ENCODE measurements at regions not wholly inside any gene's neighbourhood (a gene's known extent, or its start where the extent isn't known, plus 50 kb on each side); places are given as distances from the start of the nearest gene placed in this dataset.
"Not testable (repeated sequence)": the region's sequence is repeated elsewhere in the genome, so short reads cannot be mapped to it uniquely, and the experiment has no call there.

DNA sequence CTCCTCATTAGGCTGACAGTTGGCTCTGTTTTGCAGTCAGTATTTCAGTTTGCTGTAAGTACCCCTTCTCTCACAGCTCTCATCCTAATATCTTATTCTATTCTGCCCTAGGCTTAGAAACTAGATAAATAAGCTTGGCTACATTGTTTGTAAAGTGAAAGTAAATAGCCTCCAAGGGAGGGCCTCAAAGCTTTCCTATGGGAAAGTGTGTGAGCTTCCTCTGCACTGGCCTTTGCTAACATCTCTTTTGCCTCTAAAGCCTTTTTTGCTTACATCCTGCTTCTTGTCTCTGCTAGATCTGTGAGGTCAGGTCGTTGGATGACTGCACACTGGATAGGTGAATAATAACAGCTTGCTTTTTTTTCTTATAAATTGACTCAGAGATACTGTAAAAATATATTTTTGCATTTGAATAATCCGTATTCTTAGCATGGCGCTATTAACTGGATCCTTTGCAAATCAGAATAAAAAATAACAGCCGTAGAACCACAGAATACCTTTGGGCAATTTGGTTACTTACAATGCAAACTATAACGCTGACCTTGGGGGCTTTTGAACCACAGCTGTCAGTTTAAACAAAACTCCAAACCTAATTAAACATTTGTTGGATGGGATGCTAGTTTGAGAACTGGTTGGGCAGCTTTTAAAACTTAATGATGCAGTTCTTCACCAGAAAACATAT lies 55.1 kb downstream of the TTC6 start:
- DNase-seq, result no peak

GRCh38 chr14:37652042-37652441 lies 56.6 kb downstream of the TTC6 start:
- DNase-seq, result no peak

- DNase-seq, result no peak
These were observed 60.0 kb downstream of the TTC6 start for GRCh38 chr14:37655418-37655817.

DNA sequence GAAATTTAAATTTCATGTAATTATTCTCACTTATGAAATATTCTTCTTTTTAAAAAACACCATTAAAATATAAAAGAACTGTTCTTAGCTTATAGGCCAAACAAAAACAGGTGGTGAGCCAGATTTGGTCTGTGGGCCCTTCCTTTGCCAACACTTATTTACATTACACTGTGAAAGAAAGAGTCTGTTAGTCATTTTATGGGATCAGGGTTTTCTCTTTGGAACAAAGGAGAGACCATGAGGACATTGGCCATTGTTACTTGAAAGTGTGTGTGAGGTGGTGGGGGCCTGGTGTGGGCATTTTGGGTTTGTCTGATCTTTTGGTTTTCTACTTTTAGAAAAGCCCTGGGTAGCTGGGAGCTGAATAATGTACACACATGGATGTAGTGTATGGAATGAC lies 62.7 kb downstream of the TTC6 start:
- DNase-seq, result no peak

DNA sequence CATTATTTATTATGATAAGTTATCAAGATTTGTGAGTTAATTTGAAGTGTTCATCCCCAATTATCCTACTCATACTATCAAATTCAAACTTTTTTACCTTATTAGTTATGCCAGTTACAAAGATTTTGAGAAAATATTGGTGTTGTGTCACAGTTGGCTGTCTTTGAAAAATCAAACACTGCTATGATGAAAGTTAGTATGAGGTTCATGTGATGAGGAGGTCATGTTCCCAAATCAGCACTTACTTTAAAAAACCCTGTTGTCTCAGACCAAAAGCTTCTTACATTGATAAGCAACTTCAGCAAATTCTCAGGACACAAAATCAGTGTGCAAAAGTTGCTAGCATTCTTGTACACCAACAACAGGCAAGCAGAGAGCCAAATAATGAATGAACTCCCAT lies 68.1 kb downstream of the TTC6 start:
- no peak for DNase-seq

DNA sequence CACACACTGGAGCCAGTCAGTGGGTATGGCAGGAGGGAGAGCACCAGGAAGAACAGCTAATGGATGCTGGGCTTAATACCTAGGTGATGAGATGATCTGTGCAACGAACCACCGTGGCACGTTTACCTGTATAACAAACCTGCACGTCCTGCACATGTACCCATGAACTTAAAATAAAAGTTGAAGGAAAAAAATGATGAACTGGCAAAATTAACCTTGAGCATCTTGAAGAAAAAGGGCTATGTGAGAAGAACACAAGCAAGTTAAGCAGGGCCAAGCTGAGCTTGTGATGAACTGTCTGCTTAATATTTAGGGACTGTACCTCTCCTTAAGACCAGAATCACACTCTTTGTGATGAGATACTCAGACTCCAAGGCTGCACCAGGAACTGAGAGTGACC lies 70.0 kb downstream of the TTC6 start:
- no peak for DNase-seq

DNA sequence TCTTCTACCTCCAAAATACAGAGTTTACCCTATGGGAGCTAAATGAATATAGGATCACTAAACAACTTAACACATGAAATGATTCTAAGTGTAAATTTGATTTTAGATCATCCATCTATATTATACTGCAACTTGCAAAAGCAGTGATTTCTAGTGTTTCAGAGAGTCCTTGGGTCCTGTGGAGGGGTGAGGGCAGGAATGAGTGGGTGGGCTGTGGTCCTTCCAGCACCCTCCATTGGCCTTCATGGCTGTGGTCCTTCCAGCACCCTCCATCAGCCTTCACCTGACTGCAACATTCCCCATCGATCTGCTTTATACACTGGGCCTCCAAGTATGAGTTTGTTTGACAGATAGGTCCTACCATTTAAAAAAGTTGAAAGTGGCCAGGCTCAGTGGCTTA lies 70.5 kb downstream of the TTC6 start:
- no peak for DNase-seq

- DNase-seq, result no peak
These were observed 73.2 kb downstream of the TTC6 start for GRCh38 chr14:37668646-37669045.

DNA sequence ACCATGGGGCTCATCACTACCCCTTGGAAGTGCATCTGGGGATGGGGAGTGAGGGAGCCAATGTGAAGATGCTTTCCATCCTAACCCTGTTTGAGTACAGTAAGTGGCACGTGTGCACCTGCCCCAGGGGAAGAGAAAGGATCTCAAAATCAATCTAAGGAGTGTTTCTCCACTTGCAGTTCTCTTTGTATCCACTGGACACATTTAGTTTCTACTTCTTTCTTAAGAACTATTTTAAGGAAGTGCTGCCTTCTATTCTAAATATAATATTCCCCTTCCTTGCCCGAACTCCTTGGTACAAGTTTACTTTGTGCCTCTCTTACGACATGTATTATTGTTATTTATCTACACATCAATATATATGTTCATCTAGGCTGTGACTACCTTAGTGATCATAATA lies 73.8 kb downstream of the TTC6 start:
- DNase-seq, result no peak

GRCh38 chr14:37673439-37673838 lies 78.0 kb downstream of the TTC6 start:
- no peak for DNase-seq

- no peak for DNase-seq
These were observed 83.5 kb downstream of the TTC6 start for GRCh38 chr14:37678916-37679315.

- no peak for DNase-seq
These were observed 86.1 kb downstream of the TTC6 start for GRCh38 chr14:37681486-37681885.

- DNase-seq, result not testable (repeated sequence)
These were observed 97.3 kb downstream of the TTC6 start for GRCh38 chr14:37692680-37693079.

- DNase-seq, result not testable (repeated sequence)
These were observed 98.0 kb downstream of the TTC6 start for GRCh38 chr14:37693420-37693819.

DNA sequence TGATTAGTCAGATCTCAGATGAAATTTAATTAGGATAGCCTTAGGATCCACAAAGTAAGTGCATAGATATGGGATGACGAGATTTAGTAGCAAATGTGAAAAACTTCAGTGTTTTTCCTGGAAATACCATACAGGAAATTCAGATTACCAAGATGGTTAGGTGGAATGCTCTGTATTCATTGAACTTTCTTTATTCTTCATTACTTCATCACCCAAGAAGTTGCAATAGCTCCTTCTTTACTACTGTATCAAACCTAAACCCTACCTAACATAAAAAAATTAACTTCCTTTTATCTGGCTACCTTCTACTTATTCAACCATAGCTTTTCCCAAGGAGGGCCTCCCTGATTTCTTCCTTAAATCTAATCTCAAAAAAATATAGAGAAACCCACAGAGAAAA lies 100.4 kb downstream of the TTC6 start:
- no peak for DNase-seq

- DNase-seq, result no peak
These were observed 102.2 kb downstream of the TTC6 start for GRCh38 chr14:37697489-37698121.

DNA sequence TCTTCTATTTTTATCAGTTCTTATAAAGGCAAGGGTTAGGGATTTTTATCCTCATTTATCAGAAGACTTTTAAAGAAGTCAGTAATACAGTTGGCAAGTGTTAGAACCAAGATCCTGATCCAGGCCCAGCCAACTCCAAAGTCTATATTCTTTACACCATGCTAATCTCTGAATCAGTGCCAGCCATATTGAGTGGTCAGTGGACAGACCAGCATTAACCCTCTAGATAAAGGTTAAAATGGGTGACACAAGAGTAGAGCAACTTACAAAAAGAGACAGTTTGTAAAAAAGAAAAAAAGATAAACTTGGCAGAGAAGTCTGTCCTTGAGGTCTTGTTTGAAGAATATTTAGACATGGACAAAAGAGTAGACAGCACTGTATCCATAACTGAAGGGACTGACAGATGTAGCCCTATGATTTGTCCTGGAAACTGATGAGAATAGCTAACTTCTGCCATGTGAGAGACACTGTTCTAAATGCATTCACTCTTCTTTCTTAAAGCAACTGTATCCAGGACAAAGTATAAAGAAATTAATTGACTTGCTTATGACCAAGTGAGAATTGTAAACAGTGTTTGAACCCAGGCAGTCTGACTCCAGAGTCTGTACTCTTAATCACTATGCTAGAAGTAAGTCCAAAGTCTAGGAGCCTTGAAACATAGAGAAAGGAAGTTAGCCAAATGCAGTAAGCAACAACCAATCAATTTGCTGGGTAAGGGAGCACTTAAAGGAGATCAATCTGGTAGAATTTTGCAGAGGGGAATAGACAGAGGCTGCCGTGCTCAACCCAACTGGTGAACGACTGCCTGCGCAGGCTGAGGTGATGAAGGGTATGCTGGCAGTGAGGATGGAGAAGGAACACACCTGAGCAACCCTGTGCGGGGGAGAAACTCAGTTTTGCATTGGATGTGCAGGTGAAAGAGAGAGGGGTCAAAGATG lies 103.7 kb downstream of the TTC6 start:
- no peak for DNase-seq

DNA sequence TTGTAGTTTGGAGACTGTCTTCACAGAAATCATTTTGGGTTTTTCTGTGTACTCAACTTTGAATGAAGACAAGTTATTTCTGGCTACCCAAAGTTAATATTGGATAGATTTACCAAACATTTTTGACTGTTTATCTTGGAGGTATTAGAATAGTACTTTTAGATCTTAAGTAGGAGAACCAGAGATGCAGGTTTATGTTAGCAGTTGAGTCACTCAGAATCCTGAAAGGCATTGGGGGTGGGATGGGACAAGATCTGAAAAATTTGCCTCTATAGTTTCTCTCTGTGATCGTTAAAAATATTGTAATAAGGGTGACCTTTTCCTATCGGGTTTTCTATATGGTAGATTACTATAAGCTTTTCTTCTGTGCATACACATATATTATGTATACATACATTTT lies 112.3 kb downstream of the TTC6 start:
- no peak for DNase-seq

GRCh38 chr14:37708481-37708880 lies 113.1 kb downstream of the TTC6 start:
- no peak for DNase-seq

DNA sequence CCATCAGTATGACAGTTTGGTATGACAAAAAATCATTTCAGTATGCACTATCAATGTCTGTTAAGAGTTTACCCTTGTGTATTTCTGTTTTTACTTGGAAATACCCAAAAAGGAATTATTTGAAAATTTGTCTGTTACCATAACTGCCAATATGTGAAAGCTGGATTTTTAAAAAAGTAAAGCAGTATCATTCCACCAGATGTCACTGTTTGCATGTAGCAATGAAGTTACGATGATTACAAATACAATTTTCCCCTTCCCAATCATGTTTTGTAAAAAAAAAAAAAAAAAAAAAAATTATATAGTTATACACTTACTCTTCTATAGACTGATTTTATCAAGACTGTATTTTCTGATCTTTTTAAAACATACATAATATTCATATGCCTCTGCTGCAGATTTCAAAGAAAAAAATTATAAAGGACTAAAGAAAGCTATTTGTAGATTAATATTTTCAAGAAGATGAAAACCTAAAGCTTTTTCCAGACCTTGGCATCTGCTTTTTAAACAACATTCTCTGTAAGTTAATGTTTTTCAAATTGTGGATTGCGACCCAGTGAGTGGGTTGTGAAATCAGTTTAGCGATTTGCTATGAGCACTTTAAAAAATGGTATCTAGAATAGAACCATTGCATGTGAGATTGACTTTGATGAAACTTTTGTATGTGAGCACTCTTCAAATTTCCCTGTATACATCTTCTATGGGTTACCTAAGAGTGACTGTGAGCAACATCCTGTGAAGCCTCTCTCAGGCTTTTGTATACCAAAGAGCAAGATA lies 114.2 kb downstream of the TTC6 start:
- no peak for DNase-seq

GRCh38 chr14:37711356-37711830 lies 116.0 kb downstream of the TTC6 start:
- DNase-seq, result no peak

DNA sequence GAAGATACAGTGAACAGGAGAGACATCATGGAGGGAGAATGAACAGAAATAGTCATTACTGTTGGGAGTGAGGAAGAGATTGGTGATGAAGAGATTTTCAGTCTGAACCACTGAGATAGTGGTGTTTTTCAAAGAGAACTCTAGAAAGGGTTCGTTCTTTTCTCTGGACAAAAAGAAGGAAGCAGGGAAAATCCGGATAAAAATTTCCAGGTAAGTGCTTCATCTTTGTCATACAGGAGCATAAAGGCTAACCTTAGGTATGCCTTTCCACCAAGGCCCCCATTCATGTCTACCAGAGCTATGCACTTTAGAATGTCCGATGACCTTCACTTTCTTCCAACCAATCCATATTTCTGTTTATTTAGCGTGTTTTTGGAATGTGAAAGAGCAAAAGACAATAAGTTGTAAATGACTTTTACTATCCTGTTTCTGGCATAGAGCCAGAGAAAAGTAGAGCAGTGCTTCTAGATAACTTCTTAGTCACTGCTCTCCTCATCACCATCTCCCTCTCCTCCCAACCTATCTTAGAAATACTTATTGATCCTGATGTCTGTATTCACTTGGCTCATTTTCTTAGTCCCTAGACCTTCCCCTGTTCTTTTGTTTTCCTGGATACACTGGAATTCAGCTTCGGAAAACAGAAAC lies 116.5 kb downstream of the TTC6 start:
- no peak for DNase-seq
